ENCODE measurements at regions not wholly inside any gene's neighbourhood (a gene's known extent, or its start where the extent isn't known, plus 50 kb on each side); places are given as distances from the start of the nearest gene placed in this dataset.

DNA sequence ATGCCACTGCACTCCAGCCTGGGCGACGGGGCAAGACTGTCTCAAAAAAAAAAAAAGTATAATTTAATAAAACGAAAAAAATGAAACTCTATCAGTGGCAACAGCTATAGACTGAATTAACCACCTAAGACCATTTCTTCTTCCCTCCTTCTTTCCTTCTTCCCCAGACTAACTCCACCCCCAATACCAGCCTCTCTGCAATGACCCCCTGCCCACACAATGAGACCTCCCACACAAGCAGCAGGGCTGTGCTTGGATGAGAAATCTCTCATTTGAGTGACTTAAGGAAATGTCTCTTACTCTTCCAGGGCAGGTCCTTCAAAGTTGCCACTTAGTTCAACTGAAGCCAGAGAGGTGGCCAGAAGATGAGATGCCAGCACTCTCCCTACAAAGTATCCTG is 94.5 kb upstream of the SYT6 start:
- TF ChIP-seq, protein P1, sequence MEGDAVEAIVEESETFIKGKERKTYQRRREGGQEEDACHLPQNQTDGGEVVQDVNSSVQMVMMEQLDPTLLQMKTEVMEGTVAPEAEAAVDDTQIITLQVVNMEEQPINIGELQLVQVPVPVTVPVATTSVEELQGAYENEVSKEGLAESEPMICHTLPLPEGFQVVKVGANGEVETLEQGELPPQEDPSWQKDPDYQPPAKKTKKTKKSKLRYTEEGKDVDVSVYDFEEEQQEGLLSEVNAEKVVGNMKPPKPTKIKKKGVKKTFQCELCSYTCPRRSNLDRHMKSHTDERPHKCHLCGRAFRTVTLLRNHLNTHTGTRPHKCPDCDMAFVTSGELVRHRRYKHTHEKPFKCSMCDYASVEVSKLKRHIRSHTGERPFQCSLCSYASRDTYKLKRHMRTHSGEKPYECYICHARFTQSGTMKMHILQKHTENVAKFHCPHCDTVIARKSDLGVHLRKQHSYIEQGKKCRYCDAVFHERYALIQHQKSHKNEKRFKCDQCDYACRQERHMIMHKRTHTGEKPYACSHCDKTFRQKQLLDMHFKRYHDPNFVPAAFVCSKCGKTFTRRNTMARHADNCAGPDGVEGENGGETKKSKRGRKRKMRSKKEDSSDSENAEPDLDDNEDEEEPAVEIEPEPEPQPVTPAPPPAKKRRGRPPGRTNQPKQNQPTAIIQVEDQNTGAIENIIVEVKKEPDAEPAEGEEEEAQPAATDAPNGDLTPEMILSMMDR (conservative IDR thresholded peaks at IDR 0.05): no peak
- TF ChIP-seq EZH2 (IDR thresholded peaks at IDR 0.05; ENCODE audit: low read depth): no peak

Data from PC-9 (cell line).